ENCODE measurements at regions not wholly inside any gene's neighbourhood (a gene's known extent, or its start where the extent isn't known, plus 50 kb on each side); places are given as distances from the start of the nearest gene placed in this dataset.
A peak's percentile ranks its signal among the peaks of the same experiment; 100 is the strongest.

GRCh38 chr2:234611209-234611608 lies 114.3 kb upstream of the ARL4C start:
- no peak for DNase-seq
- TF ChIP-seq, protein P1, sequence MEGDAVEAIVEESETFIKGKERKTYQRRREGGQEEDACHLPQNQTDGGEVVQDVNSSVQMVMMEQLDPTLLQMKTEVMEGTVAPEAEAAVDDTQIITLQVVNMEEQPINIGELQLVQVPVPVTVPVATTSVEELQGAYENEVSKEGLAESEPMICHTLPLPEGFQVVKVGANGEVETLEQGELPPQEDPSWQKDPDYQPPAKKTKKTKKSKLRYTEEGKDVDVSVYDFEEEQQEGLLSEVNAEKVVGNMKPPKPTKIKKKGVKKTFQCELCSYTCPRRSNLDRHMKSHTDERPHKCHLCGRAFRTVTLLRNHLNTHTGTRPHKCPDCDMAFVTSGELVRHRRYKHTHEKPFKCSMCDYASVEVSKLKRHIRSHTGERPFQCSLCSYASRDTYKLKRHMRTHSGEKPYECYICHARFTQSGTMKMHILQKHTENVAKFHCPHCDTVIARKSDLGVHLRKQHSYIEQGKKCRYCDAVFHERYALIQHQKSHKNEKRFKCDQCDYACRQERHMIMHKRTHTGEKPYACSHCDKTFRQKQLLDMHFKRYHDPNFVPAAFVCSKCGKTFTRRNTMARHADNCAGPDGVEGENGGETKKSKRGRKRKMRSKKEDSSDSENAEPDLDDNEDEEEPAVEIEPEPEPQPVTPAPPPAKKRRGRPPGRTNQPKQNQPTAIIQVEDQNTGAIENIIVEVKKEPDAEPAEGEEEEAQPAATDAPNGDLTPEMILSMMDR (IDR thresholded peaks at IDR 0.05; ENCODE audit: partially characterized antibody, unreplicated experiment) = peak; percentile 37
- peaks cover 7% of the 10 kb centered on the region for H3K27me3 Mint-ChIP-seq (ENCODE audit: unreplicated experiment)
- no peak overlapping the region for H3K27ac Mint-ChIP-seq (ENCODE audit: unreplicated experiment)
- H3K4me1 Mint-ChIP-seq (ENCODE audit: low read depth, unreplicated experiment) = no peaks in the 10 kb centered on the region
- H3K4me3 Mint-ChIP-seq (ENCODE audit: unreplicated experiment) = no peak overlapping the region
- H3K9me3 Mint-ChIP-seq (ENCODE audit: unreplicated experiment) = peaks cover 5% of the 10 kb centered on the region
- peaks cover 6% of the 10 kb centered on the region for H3K36me3 Mint-ChIP-seq (ENCODE audit: unreplicated experiment)

DNA sequence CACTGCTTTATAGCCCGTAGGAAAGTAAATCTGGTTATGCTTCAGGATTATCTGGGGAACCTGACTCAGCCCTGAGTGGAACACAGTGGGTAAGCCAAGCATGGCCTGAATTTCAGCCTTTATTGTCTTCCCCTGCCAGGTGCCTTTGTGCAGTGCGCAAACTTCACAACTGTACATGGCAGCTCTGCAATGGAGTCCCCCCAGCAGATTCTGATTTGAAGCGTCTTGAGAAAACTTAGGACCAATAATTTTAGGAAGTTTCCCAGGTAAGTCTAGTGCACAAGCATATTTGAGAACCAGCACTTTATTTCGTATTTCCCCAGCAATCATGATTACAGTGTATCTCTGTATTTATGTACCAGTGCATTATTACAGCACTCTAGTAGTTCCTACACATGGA lies 112.1 kb upstream of the ARL4C start:
- TF ChIP-seq, protein P1 (IDR thresholded peaks at IDR 0.05; ENCODE audit: partially characterized antibody, unreplicated experiment) = no peak
- Mint-ChIP-seq H3K9me3 (ENCODE audit: unreplicated experiment) (peaks cover 5% of the 10 kb centered on the region), H3K27ac (ENCODE audit: unreplicated experiment) (no peak overlapping the region), H3K36me3 (ENCODE audit: unreplicated experiment) (peaks cover 11% of the 10 kb centered on the region), H3K4me3 (ENCODE audit: unreplicated experiment) (no peak overlapping the region), H3K4me1 (ENCODE audit: low read depth, unreplicated experiment) (peaks cover 4% of the 10 kb centered on the region), H3K27me3 (ENCODE audit: unreplicated experiment) (peaks cover 14% of the 10 kb centered on the region)
- no peak for DNase-seq

- Mint-ChIP-seq H3K27me3 (ENCODE audit: unreplicated experiment) (peaks cover 14% of the 10 kb centered on the region), H3K36me3 (ENCODE audit: unreplicated experiment) (peaks cover 16% of the 10 kb centered on the region), H3K27ac (ENCODE audit: unreplicated experiment) (no peak overlapping the region), H3K9me3 (ENCODE audit: unreplicated experiment) (peaks cover 5% of the 10 kb centered on the region), H3K4me3 (ENCODE audit: unreplicated experiment) (no peak overlapping the region), H3K4me1 (ENCODE audit: low read depth, unreplicated experiment) (peaks cover 4% of the 10 kb centered on the region)
- no peak for DNase-seq
- TF ChIP-seq, protein P1 (IDR thresholded peaks at IDR 0.05; ENCODE audit: partially characterized antibody, unreplicated experiment) = no peak
These were observed 110.8 kb upstream of the ARL4C start for GRCh38 chr2:234607691-234608090.

GRCh38 chr2:234606896-234607295 lies 110.0 kb upstream of the ARL4C start:
- Mint-ChIP-seq H3K9me3 (ENCODE audit: unreplicated experiment) (peaks cover 5% of the 10 kb centered on the region), H3K4me1 (ENCODE audit: low read depth, unreplicated experiment) (peaks cover 4% of the 10 kb centered on the region), H3K27ac (ENCODE audit: unreplicated experiment) (peak overlapping the region; percentile 36), H3K4me3 (ENCODE audit: unreplicated experiment) (no peak overlapping the region), H3K36me3 (ENCODE audit: unreplicated experiment) (peaks cover 16% of the 10 kb centered on the region), H3K27me3 (ENCODE audit: unreplicated experiment) (peaks cover 14% of the 10 kb centered on the region)
- DNase-seq = peak; percentile 35
- TF ChIP-seq, protein P1 (IDR thresholded peaks at IDR 0.05; ENCODE audit: partially characterized antibody, unreplicated experiment) = no peak

DNA sequence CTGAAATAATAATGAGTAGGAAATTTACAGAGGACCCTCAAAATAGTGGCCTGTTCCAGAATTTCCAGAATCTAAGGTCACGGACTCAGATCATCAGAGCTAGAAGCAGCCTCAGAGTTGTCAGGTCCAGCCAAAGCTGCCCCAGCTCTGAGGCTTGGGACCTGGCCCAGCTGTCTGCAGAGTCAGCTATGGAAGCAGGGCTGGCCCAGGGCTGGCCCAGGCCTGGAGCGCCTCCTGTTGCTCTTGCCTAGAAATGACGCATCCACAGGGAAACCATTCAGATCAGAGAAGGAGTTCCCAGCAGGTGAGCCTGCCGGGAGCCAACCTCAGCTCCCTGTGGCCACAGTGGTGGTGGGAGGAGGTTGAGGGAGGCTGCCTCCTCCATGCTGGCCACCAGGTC lies 106.7 kb upstream of the ARL4C start:
- H3K4me1 Mint-ChIP-seq (ENCODE audit: low read depth, unreplicated experiment) = peaks cover 4% of the 10 kb centered on the region

More for the DNA sequence above, 106.7 kb upstream of the ARL4C start:
- Mint-ChIP-seq H3K36me3 (ENCODE audit: unreplicated experiment) (peaks cover 9% of the 10 kb centered on the region), H3K4me3 (ENCODE audit: unreplicated experiment) (no peak overlapping the region), H3K27ac (ENCODE audit: unreplicated experiment) (no peak overlapping the region), H3K9me3 (ENCODE audit: unreplicated experiment) (peaks cover 3% of the 10 kb centered on the region), H3K27me3 (ENCODE audit: unreplicated experiment) (peaks cover 12% of the 10 kb centered on the region)
- TF ChIP-seq, protein P1 (IDR thresholded peaks at IDR 0.05; ENCODE audit: partially characterized antibody, unreplicated experiment) = no peak
- DNase-seq = no peak

Data from glutamatergic neuron (in vitro differentiated cells).